Endodermal cell (in vitro differentiated cells): ENCODE measurements at regions not wholly inside any gene's neighbourhood (a gene's known extent, or its start where the extent isn't known, plus 50 kb on each side); places are given as distances from the start of the nearest gene placed in this dataset.

Experiments
- DNase-seq: peaks from one replicate; pipeline ENCODE4 v3.0.0-alpha.2; 2017
- H3K27ac ChIP-seq: 2 replicates; pipeline ENCODE4 v1.5.1; 2013; ENCODE audit warnings: mild to moderate bottlenecking, low read depth, low read length, moderate library complexity
- H3K27me3 ChIP-seq: 2 replicates; pipeline ENCODE4 v1.6.1; 2013; ENCODE audit warnings: mild to moderate bottlenecking, low read length, moderate library complexity; ENCODE audit not compliant: insufficient read depth, control insufficient read depth, poor library complexity, severe bottlenecking
- H3K36me3 ChIP-seq: 2 replicates; pipeline ENCODE4 v1.7.0; 2013; ENCODE audit warnings: mild to moderate bottlenecking, low read length, moderate library complexity; ENCODE audit not compliant: control insufficient read depth, insufficient read depth
- H3K4me1 ChIP-seq: one replicate; pipeline ENCODE4 v1.7.0; 2013; ENCODE audit warnings: low read length; ENCODE audit not compliant: control insufficient read depth, insufficient read depth
- H3K4me3 ChIP-seq: 2 replicates; pipeline ENCODE4 v1.5.1; 2013; ENCODE audit warnings: mild to moderate bottlenecking, low read length, moderate library complexity
- H3K9ac ChIP-seq: 2 replicates; pipeline ENCODE4 v1.6.1; 2013; ENCODE audit warnings: mild to moderate bottlenecking, low read length, moderate library complexity; ENCODE audit not compliant: poor library complexity, severe bottlenecking; ENCODE audit errors: extremely low read depth
- H3K9me3 ChIP-seq: 2 replicates; pipeline ENCODE4 v1.6.1; 2013; ENCODE audit warnings: mild to moderate bottlenecking, low read length, moderate library complexity; ENCODE audit not compliant: control insufficient read depth
- H3K27ac Mint-ChIP-seq: 2 replicates; pipeline ENCODE4 v1.8.0; 2020; ENCODE audit warnings: mixed read lengths
- H3K27me3 Mint-ChIP-seq: 2 replicates; pipeline ENCODE4 v1.8.0; 2021; ENCODE audit warnings: mild to moderate bottlenecking, mixed read lengths; ENCODE audit not compliant: insufficient read depth
- H3K36me3 Mint-ChIP-seq: 2 replicates; pipeline ENCODE4 v1.8.0; 2020; ENCODE audit warnings: low read depth, mixed read lengths
- H3K4me1 Mint-ChIP-seq: 2 replicates; pipeline ENCODE4 v1.8.0; 2020; ENCODE audit warnings: mixed read lengths
- H3K4me3 Mint-ChIP-seq: 2 replicates; pipeline ENCODE4 v1.8.0; 2020; ENCODE audit warnings: mild to moderate bottlenecking, moderate library complexity, mixed read lengths
- H3K9me3 Mint-ChIP-seq: 2 replicates; pipeline ENCODE4 v1.8.0; 2020; ENCODE audit warnings: mild to moderate bottlenecking, mixed read lengths
- CTCF ChIP-seq: fragments of 200-600 bp; sonication (generic); conservative IDR thresholded peaks from 2 replicates; pipeline ENCODE4 v1.5.0; 2021; ENCODE audit warnings: antibody characterized with exemption, mild to moderate bottlenecking
- WGBS, 2 experiments: methylation state at CpG; one replicate each; pipeline versions ENCODE4 v1.1.5 to v1.1.7; 2013; ENCODE audit warnings: missing lambda C conversion rate in 2 of 2, mixed read lengths in 1 of 2; ENCODE audit not compliant: insufficient coverage in 1 of 2, insufficient read length in 1 of 2; 5-methylcytosine and 5-hydroxymethylcytosine counted together

DNA sequence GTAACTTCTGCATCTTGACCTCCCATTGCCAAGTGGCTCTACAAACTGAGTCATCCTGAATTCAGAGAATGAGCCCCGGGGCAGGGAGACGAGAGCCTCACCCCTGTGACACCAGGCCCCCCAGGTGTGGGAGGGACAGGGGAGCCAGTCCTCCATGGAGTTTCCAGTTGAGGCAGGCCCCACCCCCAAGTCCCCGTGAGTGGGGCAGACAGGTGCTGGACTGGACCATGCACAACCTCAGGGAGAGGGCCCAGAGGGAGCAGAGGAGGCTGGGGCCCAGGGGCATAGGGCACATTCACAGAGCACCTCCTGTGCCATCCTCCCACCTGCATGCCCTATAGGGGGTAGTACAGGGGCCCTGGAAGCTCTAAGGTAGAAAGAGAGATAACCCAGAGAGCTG lies 180.8 kb downstream of the BRD1 start:
- WGBS, 2 experiments, result 70 to 80% methylated on average over 2 to 3 of the region's 3 CpGs
- Histone ChIP-seq H3K9me3 (no peaks in the 10 kb centered on the region), H3K9ac (no peak overlapping the region), H3K27me3 (no peaks in the 10 kb centered on the region), H3K4me1 (no peaks in the 10 kb centered on the region), H3K4me3 (no peak overlapping the region), H3K36me3 (no peaks in the 10 kb centered on the region), H3K27ac (no peak overlapping the region)
- Mint-ChIP-seq H3K9me3 (no peaks in the 10 kb centered on the region), H3K27ac (no peak overlapping the region), H3K27me3 (no peaks in the 10 kb centered on the region), H3K4me3 (no peak overlapping the region), H3K4me1 (no peaks in the 10 kb centered on the region), H3K36me3 (no peaks in the 10 kb centered on the region)
- TF ChIP-seq CTCF, result no peak
- no peak for DNase-seq

DNA sequence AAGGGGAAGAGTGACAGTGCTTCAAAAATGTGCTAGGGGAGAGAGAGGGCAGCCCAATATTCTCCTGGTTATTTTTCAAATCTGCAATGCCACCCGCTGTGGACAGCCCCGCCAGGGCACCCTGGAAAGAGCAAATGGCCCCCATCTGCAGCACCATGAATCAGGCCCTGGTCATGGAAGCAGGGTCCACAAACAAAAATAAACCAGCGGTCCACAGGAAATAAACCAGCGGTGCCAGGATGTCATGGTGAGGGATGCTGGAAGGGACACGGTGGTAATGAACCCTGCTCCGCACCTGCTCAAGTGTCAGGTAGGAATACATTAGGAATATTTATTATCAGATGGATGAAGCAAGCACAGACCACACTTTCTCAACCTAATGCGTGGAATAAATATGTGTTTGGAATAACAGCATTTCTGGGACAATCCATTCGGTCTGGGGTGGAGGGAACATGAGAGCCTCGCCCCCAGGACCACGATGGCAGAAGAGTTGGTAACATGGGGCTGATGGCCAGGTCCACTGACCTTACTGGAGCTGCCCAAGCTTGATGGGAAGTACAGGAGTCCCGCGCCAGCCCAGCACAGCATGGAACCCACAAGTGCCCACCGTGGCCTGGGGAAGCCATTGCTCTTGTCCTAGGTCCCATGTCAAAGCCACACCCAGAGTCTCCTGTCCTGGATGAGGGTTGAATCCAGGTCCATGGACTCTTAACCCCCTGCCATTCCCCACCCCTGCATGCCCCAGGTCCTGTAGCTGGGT lies 181.7 kb downstream of the BRD1 start:
- Histone ChIP-seq H3K9ac (no peak overlapping the region), H3K9me3 (no peaks in the 10 kb centered on the region), H3K4me3 (no peak overlapping the region), H3K27ac (no peak overlapping the region), H3K4me1 (no peaks in the 10 kb centered on the region), H3K36me3 (no peaks in the 10 kb centered on the region), H3K27me3 (no peaks in the 10 kb centered on the region)
- Mint-ChIP-seq H3K36me3 (no peaks in the 10 kb centered on the region), H3K27ac (no peak overlapping the region), H3K27me3 (no peaks in the 10 kb centered on the region), H3K4me1 (no peaks in the 10 kb centered on the region), H3K4me3 (no peak overlapping the region), H3K9me3 (no peaks in the 10 kb centered on the region)
- WGBS, 2 experiments, result 92 to 96% methylated on average over 12 to 13 of the region's 13 CpGs
- no peak for TF ChIP-seq CTCF
- DNase-seq, result no peak

DNA sequence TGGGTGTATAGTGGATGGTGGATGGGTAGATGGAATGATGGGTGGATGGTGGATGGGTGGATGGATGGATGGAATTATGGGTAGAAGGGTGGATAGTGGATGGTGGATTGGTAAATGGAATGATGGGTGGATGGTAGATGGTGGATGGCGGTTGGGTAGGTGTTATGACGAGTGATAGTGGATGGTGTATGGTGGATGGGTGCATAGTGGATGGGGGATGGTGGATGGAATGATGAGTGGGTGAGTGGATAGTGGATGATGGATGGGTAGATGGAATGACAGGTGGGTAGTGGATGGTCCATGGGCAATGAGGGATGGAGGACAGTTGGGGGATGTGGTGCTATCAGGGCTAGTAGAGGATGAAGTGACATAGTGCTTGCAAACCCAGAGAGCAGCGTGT lies 182.4 kb downstream of the BRD1 start:
- Mint-ChIP-seq H3K9me3 (no peaks in the 10 kb centered on the region), H3K4me3 (no peak overlapping the region), H3K36me3 (no peaks in the 10 kb centered on the region), H3K27ac (no peak overlapping the region), H3K4me1 (no peaks in the 10 kb centered on the region), H3K27me3 (no peaks in the 10 kb centered on the region)
- Histone ChIP-seq H3K36me3 (no peaks in the 10 kb centered on the region), H3K9ac (no peak overlapping the region), H3K4me3 (no peak overlapping the region), H3K9me3 (no peaks in the 10 kb centered on the region), H3K27me3 (no peaks in the 10 kb centered on the region), H3K4me1 (no peaks in the 10 kb centered on the region), H3K27ac (no peak overlapping the region)
- TF ChIP-seq CTCF, result no peak
- 87 to 96% methylated on average over 3 of the region's 3 CpGs for WGBS, 2 experiments
- no peak for DNase-seq
